ENCODE measurements at regions not wholly inside any gene's neighbourhood (a gene's known extent, or its start where the extent isn't known, plus 50 kb on each side); places are given as distances from the start of the nearest gene placed in this dataset.

DNA sequence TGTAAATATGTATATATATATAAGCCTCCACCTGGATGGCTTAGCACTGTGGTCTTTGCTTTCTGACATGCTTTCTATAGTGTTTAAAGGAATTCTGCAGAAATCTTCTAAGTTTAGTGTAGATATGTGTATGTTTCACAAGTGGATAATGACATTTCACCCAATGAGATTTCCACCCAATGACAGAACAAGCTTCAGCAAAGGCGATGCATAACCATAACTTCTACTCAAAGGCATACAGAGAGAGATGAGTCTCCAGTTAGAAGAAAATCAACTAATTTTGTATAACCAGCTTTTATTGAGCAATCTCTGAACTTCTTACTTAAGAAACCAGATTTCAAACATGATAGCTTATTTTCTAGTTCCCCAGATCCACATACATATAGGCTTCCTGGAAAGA is 134.0 kb downstream of the DYRK2 start:
- H3K4me3 Mint-ChIP-seq (ENCODE audit: unreplicated experiment) = no peak overlapping the region
- no peaks in the 10 kb centered on the region for H3K36me3 Mint-ChIP-seq (ENCODE audit: low read depth, unreplicated experiment)
- Histone ChIP-seq H3K4me2 (ENCODE audit: low read length) (no peak overlapping the region), H3K4me1 (ENCODE audit: insufficient read depth, low read length) (no peaks in the 10 kb centered on the region), H2AFZ (ENCODE audit: low read depth, low read length) (no peak overlapping the region), H3K27ac (ENCODE audit: low read depth, low read length) (no peak overlapping the region), H3K9me3 (ENCODE audit: insufficient read depth, low read depth, low read length) (no peaks in the 10 kb centered on the region), H3K4me3 (ENCODE audit: insufficient read depth, low read depth, low read length) (no peak overlapping the region), H4K20me1 (ENCODE audit: insufficient read depth, low read length) (no peaks in the 10 kb centered on the region), H3K9ac (ENCODE audit: low read length) (no peak overlapping the region), H3K36me3 (ENCODE audit: insufficient read depth, low read length) (no peaks in the 10 kb centered on the region), H3K79me2 (ENCODE audit: insufficient read depth, low read length) (no peaks in the 10 kb centered on the region), H3K27me3 (ENCODE audit: insufficient read depth, low read length) (no peaks in the 10 kb centered on the region)
- H3K27ac Mint-ChIP-seq (ENCODE audit: unreplicated experiment) = no peak overlapping the region
- no peak for DNase-seq (ENCODE audit: low read depth)
- TF ChIP-seq EZH2 (IDR thresholded peaks at IDR 0.05; ENCODE audit: insufficient read depth, low read length) = no peak
- TF ChIP-seq, protein P1, sequence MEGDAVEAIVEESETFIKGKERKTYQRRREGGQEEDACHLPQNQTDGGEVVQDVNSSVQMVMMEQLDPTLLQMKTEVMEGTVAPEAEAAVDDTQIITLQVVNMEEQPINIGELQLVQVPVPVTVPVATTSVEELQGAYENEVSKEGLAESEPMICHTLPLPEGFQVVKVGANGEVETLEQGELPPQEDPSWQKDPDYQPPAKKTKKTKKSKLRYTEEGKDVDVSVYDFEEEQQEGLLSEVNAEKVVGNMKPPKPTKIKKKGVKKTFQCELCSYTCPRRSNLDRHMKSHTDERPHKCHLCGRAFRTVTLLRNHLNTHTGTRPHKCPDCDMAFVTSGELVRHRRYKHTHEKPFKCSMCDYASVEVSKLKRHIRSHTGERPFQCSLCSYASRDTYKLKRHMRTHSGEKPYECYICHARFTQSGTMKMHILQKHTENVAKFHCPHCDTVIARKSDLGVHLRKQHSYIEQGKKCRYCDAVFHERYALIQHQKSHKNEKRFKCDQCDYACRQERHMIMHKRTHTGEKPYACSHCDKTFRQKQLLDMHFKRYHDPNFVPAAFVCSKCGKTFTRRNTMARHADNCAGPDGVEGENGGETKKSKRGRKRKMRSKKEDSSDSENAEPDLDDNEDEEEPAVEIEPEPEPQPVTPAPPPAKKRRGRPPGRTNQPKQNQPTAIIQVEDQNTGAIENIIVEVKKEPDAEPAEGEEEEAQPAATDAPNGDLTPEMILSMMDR (IDR thresholded peaks at IDR 0.05; ENCODE audit: insufficient read depth, low read depth, low read length) = no peak
- FAIRE-seq = no peak
- H3K4me1 Mint-ChIP-seq (ENCODE audit: low read depth, unreplicated experiment) = no peaks in the 10 kb centered on the region
- no peaks in the 10 kb centered on the region for H3K27me3 Mint-ChIP-seq (ENCODE audit: low read depth, unreplicated experiment)
- H3K9me3 Mint-ChIP-seq (ENCODE audit: unreplicated experiment) = peaks cover 2% of the 10 kb centered on the region

DNA sequence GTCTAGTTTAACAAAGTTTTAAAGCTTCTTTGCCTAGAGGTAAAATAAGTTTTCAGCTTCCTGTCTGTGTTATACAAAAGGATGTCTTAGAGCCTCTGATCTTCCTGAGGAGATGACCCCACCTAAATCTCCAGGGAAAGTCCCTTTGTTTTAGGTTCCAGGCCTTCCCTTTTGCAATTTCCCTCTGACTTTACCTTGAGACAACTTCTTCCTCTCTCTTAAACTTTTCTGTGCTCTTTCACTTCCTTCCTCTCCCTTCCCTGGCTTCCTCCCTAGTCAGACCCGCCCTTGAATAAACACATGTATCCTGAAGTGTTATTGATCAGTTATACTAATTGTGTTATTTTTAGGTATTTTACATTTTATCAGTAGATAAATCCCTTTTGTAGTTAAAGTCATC is 134.8 kb downstream of the DYRK2 start:
- Mint-ChIP-seq H3K9me3 (ENCODE audit: unreplicated experiment) (no peaks in the 10 kb centered on the region), H3K27me3 (ENCODE audit: low read depth, unreplicated experiment) (no peaks in the 10 kb centered on the region), H3K4me3 (ENCODE audit: unreplicated experiment) (no peak overlapping the region), H3K27ac (ENCODE audit: unreplicated experiment) (no peak overlapping the region), H3K36me3 (ENCODE audit: low read depth, unreplicated experiment) (no peaks in the 10 kb centered on the region), H3K4me1 (ENCODE audit: low read depth, unreplicated experiment) (peaks cover 3% of the 10 kb centered on the region)
- no peaks in the 10 kb centered on the region for H4K20me1 ChIP-seq (ENCODE audit: insufficient read depth, low read length)
- H2AFZ ChIP-seq (ENCODE audit: low read depth, low read length) = no peak overlapping the region
- no peaks in the 10 kb centered on the region for H3K79me2 ChIP-seq (ENCODE audit: insufficient read depth, low read length)
- H3K9ac ChIP-seq (ENCODE audit: low read length) = no peak overlapping the region
- no peaks in the 10 kb centered on the region for H3K9me3 ChIP-seq (ENCODE audit: insufficient read depth, low read depth, low read length)
- no peaks in the 10 kb centered on the region for H3K27me3 ChIP-seq (ENCODE audit: insufficient read depth, low read length)
- TF ChIP-seq EZH2 (IDR thresholded peaks at IDR 0.05; ENCODE audit: insufficient read depth, low read length) = no peak
- TF ChIP-seq, protein P1 (IDR thresholded peaks at IDR 0.05; ENCODE audit: insufficient read depth, low read depth, low read length) = no peak
- H3K4me3 ChIP-seq (ENCODE audit: insufficient read depth, low read depth, low read length) = no peak overlapping the region
- H3K36me3 ChIP-seq (ENCODE audit: insufficient read depth, low read length) = no peaks in the 10 kb centered on the region
- H3K4me1 ChIP-seq (ENCODE audit: insufficient read depth, low read length) = no peaks in the 10 kb centered on the region
- no peak overlapping the region for H3K27ac ChIP-seq (ENCODE audit: low read depth, low read length)
- DNase-seq (ENCODE audit: low read depth) = no peak
- FAIRE-seq = no peak
- no peak overlapping the region for H3K4me2 ChIP-seq (ENCODE audit: low read length)

DNA sequence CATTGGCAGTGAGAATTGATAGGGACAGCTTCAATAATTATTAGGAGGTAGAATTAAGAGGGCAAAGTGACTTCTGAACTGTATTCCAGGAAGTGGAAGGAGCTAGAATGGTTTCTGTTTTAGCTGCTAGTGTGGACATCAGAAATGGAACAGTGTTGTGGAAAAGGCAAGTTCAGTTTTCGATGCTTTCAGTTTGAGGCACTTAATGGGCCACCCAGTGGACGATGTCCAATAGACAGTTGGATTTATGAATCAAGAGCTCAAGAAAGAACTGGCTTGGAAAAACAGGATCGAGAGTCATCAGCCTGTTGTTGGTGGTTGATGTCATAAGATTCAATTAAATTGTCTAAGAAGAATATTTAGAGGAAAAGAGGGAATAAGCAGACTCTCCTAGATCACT is 136.3 kb downstream of the DYRK2 start:
- H3K27me3 Mint-ChIP-seq (ENCODE audit: low read depth, unreplicated experiment) = no peaks in the 10 kb centered on the region
- peaks cover 3% of the 10 kb centered on the region for H3K4me1 Mint-ChIP-seq (ENCODE audit: low read depth, unreplicated experiment)
- DNase-seq (ENCODE audit: low read depth) (no peak), FAIRE-seq (peak; percentile 9)
- H3K9ac ChIP-seq (ENCODE audit: low read length) = no peak overlapping the region
- no peaks in the 10 kb centered on the region for H3K9me3 ChIP-seq (ENCODE audit: insufficient read depth, low read depth, low read length)
- no peak overlapping the region for H3K4me3 Mint-ChIP-seq (ENCODE audit: unreplicated experiment)
- H2AFZ ChIP-seq (ENCODE audit: low read depth, low read length) = no peak overlapping the region
- no peak overlapping the region for H3K4me3 ChIP-seq (ENCODE audit: insufficient read depth, low read depth, low read length)
- no peaks in the 10 kb centered on the region for H3K9me3 Mint-ChIP-seq (ENCODE audit: unreplicated experiment)
- H3K79me2 ChIP-seq (ENCODE audit: insufficient read depth, low read length) = no peaks in the 10 kb centered on the region
- H4K20me1 ChIP-seq (ENCODE audit: insufficient read depth, low read length) = no peaks in the 10 kb centered on the region
- H3K27ac Mint-ChIP-seq (ENCODE audit: unreplicated experiment) = no peak overlapping the region
- no peak overlapping the region for H3K27ac ChIP-seq (ENCODE audit: low read depth, low read length)
- H3K27me3 ChIP-seq (ENCODE audit: insufficient read depth, low read length) = no peaks in the 10 kb centered on the region
- H3K4me2 ChIP-seq (ENCODE audit: low read length) = no peak overlapping the region
- H3K4me1 ChIP-seq (ENCODE audit: insufficient read depth, low read length) = no peaks in the 10 kb centered on the region
- TF ChIP-seq EZH2 (IDR thresholded peaks at IDR 0.05; ENCODE audit: insufficient read depth, low read length) = no peak
- TF ChIP-seq, protein P1 (IDR thresholded peaks at IDR 0.05; ENCODE audit: insufficient read depth, low read depth, low read length) = no peak
- no peaks in the 10 kb centered on the region for H3K36me3 ChIP-seq (ENCODE audit: insufficient read depth, low read length)
- no peaks in the 10 kb centered on the region for H3K36me3 Mint-ChIP-seq (ENCODE audit: low read depth, unreplicated experiment)
